Adrenal gland (tissue), 5 donors: ENCODE measurements at regions not wholly inside any gene's neighbourhood (a gene's known extent, or its start where the extent isn't known, plus 50 kb on each side); places are given as distances from the start of the nearest gene placed in this dataset.

Experiments
- CTCF ChIP-seq, 6 experiments: fragments of 450-650 bp in 4 of 6; fragments of 200-600 bp in 2 of 6; sonication (generic) in 1 of 6; IDR thresholded peaks; 1 replicate in 5 of 6; 2 replicates in 1 of 6; pipeline versions ENCODE4 v1.5.1 to v1.8.0; 2016 to 2021; ENCODE audit warnings: antibody characterized with exemption in 6 of 6, mild to moderate bottlenecking in 2 of 6, moderate library complexity in 1 of 6
- POLR2A ChIP-seq, 2 donors: fragments of 450-650 bp; IDR thresholded peaks; one replicate each; pipeline ENCODE4 v1.6.1; 2017; ENCODE audit warnings: antibody characterized with exemption in 2 of 2, mild to moderate bottlenecking in 2 of 2, moderate library complexity in 1 of 2
- donor health status: DM: no; HTN: no; CAD: no.

GRCh38 chr17:77845541-77846225 lies 112.8 kb upstream of the TNRC6C start:
- TF ChIP-seq CTCF (IDR thresholded peaks at IDR 0.05) (no peak), POLR2A (IDR thresholded peaks at IDR 0.05) (no peak)
